ENCODE measurements at regions not wholly inside any gene's neighbourhood (a gene's known extent, or its start where the extent isn't known, plus 50 kb on each side); places are given as distances from the start of the nearest gene placed in this dataset.
A peak's percentile ranks its signal among the peaks of the same experiment; 100 is the strongest.

- H3K27ac ChIP-seq (ENCODE audit: low read length) = peak overlapping the region; percentile 64
- no peaks in the 10 kb centered on the region for H3K27me3 ChIP-seq (ENCODE audit: insufficient read depth, low read length, poor library complexity)
- H3K79me2 ChIP-seq (ENCODE audit: insufficient read depth, low read length) = no peaks in the 10 kb centered on the region
- H3K9ac ChIP-seq (ENCODE audit: low read depth, low read length) = peak overlapping the region; percentile 49
- no peaks in the 10 kb centered on the region for H3K9me3 ChIP-seq (ENCODE audit: insufficient read depth, low read length, severe bottlenecking)
- no peak for TF ChIP-seq CTCF (IDR thresholded peaks at IDR 0.05; ENCODE audit: borderline replicate concordance, extremely low read depth, low read length, poor library complexity, severe bottlenecking)
- TF ChIP-seq EZH2 (IDR thresholded peaks at IDR 0.05; ENCODE audit: borderline replicate concordance, low read depth, low read length, severe bottlenecking) = no peak
- peak overlapping the region; percentile 63 for H3K4me2 ChIP-seq (ENCODE audit: insufficient read depth, low read length)
- H4K20me1 ChIP-seq (ENCODE audit: insufficient read depth, low read length) = no peaks in the 10 kb centered on the region
- no peaks in the 10 kb centered on the region for H3K36me3 ChIP-seq (ENCODE audit: insufficient read depth, low read length)
- ATAC-seq (ENCODE audit: insufficient read depth, low read depth) (peak; percentile 87), DNase-seq (peak; percentile 46)
- peak overlapping the region; percentile 69 for H2AFZ ChIP-seq (ENCODE audit: low read depth, low read length)
- H3K4me3 ChIP-seq (ENCODE audit: low read depth in 1 of 2, low read length in 2 of 2) = peak overlapping the region; percentile 0 to 51; a peak in 3 of 4 replicates
- H3K4me1 ChIP-seq (ENCODE audit: insufficient read depth, low read length) = peaks cover 34% of the 10 kb centered on the region
Measured at GRCh38 chr2:64730551-64731262, 77.0 kb upstream of the SERTAD2 start.

- no peaks in the 10 kb centered on the region for H3K36me3 ChIP-seq (ENCODE audit: insufficient read depth, low read length)
- H3K27ac ChIP-seq (ENCODE audit: low read length) = peak overlapping the region; percentile 64
- peak overlapping the region; percentile 63 for H3K4me2 ChIP-seq (ENCODE audit: insufficient read depth, low read length)
- H3K27me3 ChIP-seq (ENCODE audit: insufficient read depth, low read length, poor library complexity) = no peaks in the 10 kb centered on the region
- peak overlapping the region; percentile 49 for H3K9ac ChIP-seq (ENCODE audit: low read depth, low read length)
- no peak for ATAC-seq (ENCODE audit: insufficient read depth, low read depth)
- H3K79me2 ChIP-seq (ENCODE audit: insufficient read depth, low read length) = no peaks in the 10 kb centered on the region
- no peak for DNase-seq
- no peaks in the 10 kb centered on the region for H4K20me1 ChIP-seq (ENCODE audit: insufficient read depth, low read length)
- peak overlapping the region; percentile 69 for H2AFZ ChIP-seq (ENCODE audit: low read depth, low read length)
- peaks cover 34% of the 10 kb centered on the region for H3K4me1 ChIP-seq (ENCODE audit: insufficient read depth, low read length)
- peak overlapping the region; percentile 0 to 51; a peak in 2 of 4 replicates for H3K4me3 ChIP-seq (ENCODE audit: low read depth in 1 of 2, low read length in 2 of 2)
- H3K9me3 ChIP-seq (ENCODE audit: insufficient read depth, low read length, severe bottlenecking) = no peaks in the 10 kb centered on the region
- TF ChIP-seq EZH2 (IDR thresholded peaks at IDR 0.05; ENCODE audit: borderline replicate concordance, low read depth, low read length, severe bottlenecking) (no peak), CTCF (IDR thresholded peaks at IDR 0.05; ENCODE audit: borderline replicate concordance, extremely low read depth, low read length, poor library complexity, severe bottlenecking) (no peak)
Measured at GRCh38 chr2:64731263-64731643, 77.5 kb upstream of the SERTAD2 start.

GRCh38 chr2:64731746-64732145 lies 78.0 kb upstream of the SERTAD2 start:
- no peaks in the 10 kb centered on the region for H4K20me1 ChIP-seq (ENCODE audit: insufficient read depth, low read length)
- peak overlapping the region; percentile 64; the same call in 1 of the 2 replicates for H3K27ac ChIP-seq (ENCODE audit: low read length)
- no peak overlapping the region for H3K9ac ChIP-seq (ENCODE audit: low read depth, low read length)
- H3K79me2 ChIP-seq (ENCODE audit: insufficient read depth, low read length) = no peaks in the 10 kb centered on the region
- no peaks in the 10 kb centered on the region for H3K36me3 ChIP-seq (ENCODE audit: insufficient read depth, low read length)
- H3K27me3 ChIP-seq (ENCODE audit: insufficient read depth, low read length, poor library complexity) = no peaks in the 10 kb centered on the region
- no peak overlapping the region for H3K4me3 ChIP-seq (ENCODE audit: low read depth in 1 of 2, low read length in 2 of 2)
- H3K4me1 ChIP-seq (ENCODE audit: insufficient read depth, low read length) = peaks cover 34% of the 10 kb centered on the region
- TF ChIP-seq EZH2 (IDR thresholded peaks at IDR 0.05; ENCODE audit: borderline replicate concordance, low read depth, low read length, severe bottlenecking) (no peak), CTCF (IDR thresholded peaks at IDR 0.05; ENCODE audit: borderline replicate concordance, extremely low read depth, low read length, poor library complexity, severe bottlenecking) (no peak)
- H2AFZ ChIP-seq (ENCODE audit: low read depth, low read length) = peak overlapping the region; percentile 69
- H3K9me3 ChIP-seq (ENCODE audit: insufficient read depth, low read length, severe bottlenecking) = no peaks in the 10 kb centered on the region
- DNase-seq = no peak
- no peak for ATAC-seq (ENCODE audit: insufficient read depth, low read depth)
- peak overlapping the region; percentile 63; the same call in 1 of the 2 replicates for H3K4me2 ChIP-seq (ENCODE audit: insufficient read depth, low read length)

Measured in DND-41 (cell line).